KMS-11 (cell line): ENCODE measurements at regions not wholly inside any gene's neighbourhood (a gene's known extent, or its start where the extent isn't known, plus 50 kb on each side); places are given as distances from the start of the nearest gene placed in this dataset.

Experiments used
- H2AFZ ChIP-seq: fragments of 200-600 bp; sonication (generic); 2 replicates; pipeline ENCODE4 v1.6.1; 2016; ENCODE audit warnings: antibody characterized with exemption, mixed run types, low read depth
- H3K27ac ChIP-seq: fragments of 200-600 bp; sonication (generic); 2 replicates; pipeline ENCODE4 v1.6.1; 2016; ENCODE audit warnings: mild to moderate bottlenecking, mixed run types
- H3K27me3 ChIP-seq: fragments of 200-600 bp; sonication (generic); 2 replicates; pipeline ENCODE4 v1.6.1; 2017; ENCODE audit warnings: mild to moderate bottlenecking, low read depth, mixed run types, moderate library complexity; ENCODE audit not compliant: insufficient read depth
- H3K36me3 ChIP-seq: fragments of 200-600 bp; sonication (generic); 2 replicates; pipeline ENCODE4 v1.6.1; 2017; ENCODE audit warnings: mild to moderate bottlenecking, mixed run types; ENCODE audit not compliant: insufficient read depth
- H3K4me1 ChIP-seq: fragments of 200-600 bp; sonication (generic); 2 replicates; pipeline ENCODE4 v1.6.1; 2016; ENCODE audit warnings: mild to moderate bottlenecking, low read depth, mixed run types; ENCODE audit not compliant: poor library complexity, severe bottlenecking
- H3K4me2 ChIP-seq: fragments of 200-600 bp; sonication (generic); 2 replicates; pipeline ENCODE4 v1.7.0; 2016; ENCODE audit warnings: mild to moderate bottlenecking, mixed run types
- H3K4me3 ChIP-seq: fragments of 200-600 bp; sonication (generic); IDR thresholded peaks from 2 replicates; pipeline ENCODE4 v1.6.1; 2017; ENCODE audit warnings: low read depth, low read length, mixed read lengths; ENCODE audit not compliant: insufficient read depth
- H3K79me2 ChIP-seq: fragments of 200-600 bp; sonication (generic); 2 replicates; pipeline ENCODE4 v1.6.1; 2016; ENCODE audit warnings: low read depth, mixed run types; ENCODE audit not compliant: insufficient read depth
- H3K9ac ChIP-seq: fragments of 200-600 bp; sonication (generic); 2 replicates; pipeline ENCODE4 v1.6.1; 2016; ENCODE audit warnings: mild to moderate bottlenecking, mixed run types
- H4K20me1 ChIP-seq: fragments of 200-600 bp; sonication (generic); 2 replicates; pipeline ENCODE4 v1.6.1; 2016; ENCODE audit warnings: mild to moderate bottlenecking, mixed run types; ENCODE audit not compliant: insufficient read depth
- TF ChIP-seq, protein P1 (sequence below): fragments of 200-600 bp; sonication (generic); conservative IDR thresholded peaks from 2 replicates; pipeline ENCODE4 v1.6.1; 2017; ENCODE audit warnings: low read depth, mild to moderate bottlenecking, antibody characterized with exemption, low read length, moderate library complexity, mixed read lengths

GRCh38 chr18:71405169-71405809 is 1116.4 kb downstream of the SOCS6 start:
- no peaks in the 10 kb centered on the region for H3K79me2 ChIP-seq
- H3K27me3 ChIP-seq: no peaks in the 10 kb centered on the region
- TF ChIP-seq, protein P1, sequence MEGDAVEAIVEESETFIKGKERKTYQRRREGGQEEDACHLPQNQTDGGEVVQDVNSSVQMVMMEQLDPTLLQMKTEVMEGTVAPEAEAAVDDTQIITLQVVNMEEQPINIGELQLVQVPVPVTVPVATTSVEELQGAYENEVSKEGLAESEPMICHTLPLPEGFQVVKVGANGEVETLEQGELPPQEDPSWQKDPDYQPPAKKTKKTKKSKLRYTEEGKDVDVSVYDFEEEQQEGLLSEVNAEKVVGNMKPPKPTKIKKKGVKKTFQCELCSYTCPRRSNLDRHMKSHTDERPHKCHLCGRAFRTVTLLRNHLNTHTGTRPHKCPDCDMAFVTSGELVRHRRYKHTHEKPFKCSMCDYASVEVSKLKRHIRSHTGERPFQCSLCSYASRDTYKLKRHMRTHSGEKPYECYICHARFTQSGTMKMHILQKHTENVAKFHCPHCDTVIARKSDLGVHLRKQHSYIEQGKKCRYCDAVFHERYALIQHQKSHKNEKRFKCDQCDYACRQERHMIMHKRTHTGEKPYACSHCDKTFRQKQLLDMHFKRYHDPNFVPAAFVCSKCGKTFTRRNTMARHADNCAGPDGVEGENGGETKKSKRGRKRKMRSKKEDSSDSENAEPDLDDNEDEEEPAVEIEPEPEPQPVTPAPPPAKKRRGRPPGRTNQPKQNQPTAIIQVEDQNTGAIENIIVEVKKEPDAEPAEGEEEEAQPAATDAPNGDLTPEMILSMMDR: no peak
- no peak overlapping the region for H3K4me2 ChIP-seq
- no peak overlapping the region for H3K27ac ChIP-seq
- H2AFZ ChIP-seq: no peak overlapping the region
- H4K20me1 ChIP-seq: no peaks in the 10 kb centered on the region
- no peaks in the 10 kb centered on the region for H3K4me1 ChIP-seq
- H3K9ac ChIP-seq: no peak overlapping the region
- no peaks in the 10 kb centered on the region for H3K36me3 ChIP-seq
- H3K4me3 ChIP-seq: no peak overlapping the region

GRCh38 chr18:71403501-71403900 is 1114.7 kb downstream of the SOCS6 start:
- H3K4me1 ChIP-seq: no peaks in the 10 kb centered on the region

GRCh38 chr18:71398531-71398930 is 1109.7 kb downstream of the SOCS6 start:
- no peak overlapping the region for H3K4me2 ChIP-seq
- no peaks in the 10 kb centered on the region for H3K79me2 ChIP-seq
- TF ChIP-seq, protein P1: peak; percentile 33; the same call in 1 of the 2 replicates
- no peak overlapping the region for H3K4me3 ChIP-seq
- H3K36me3 ChIP-seq: no peaks in the 10 kb centered on the region
- no peaks in the 10 kb centered on the region for H3K4me1 ChIP-seq
- H4K20me1 ChIP-seq: no peaks in the 10 kb centered on the region
- H3K9ac ChIP-seq: no peak overlapping the region
- no peaks in the 10 kb centered on the region for H3K27me3 ChIP-seq
- H3K27ac ChIP-seq: no peak overlapping the region
- H2AFZ ChIP-seq: no peak overlapping the region

More at GRCh38 chr18:71403501-71403900, 1114.7 kb downstream of the SOCS6 start:
- Histone ChIP-seq H3K27me3 (no peaks in the 10 kb centered on the region), H3K79me2 (no peaks in the 10 kb centered on the region), H3K36me3 (no peaks in the 10 kb centered on the region), H3K4me3 (no peak overlapping the region), H3K27ac (no peak overlapping the region), H3K9ac (no peak overlapping the region), H3K4me2 (no peak overlapping the region), H4K20me1 (no peaks in the 10 kb centered on the region), H2AFZ (no peak overlapping the region)
- TF ChIP-seq, protein P1: no peak

DNA sequence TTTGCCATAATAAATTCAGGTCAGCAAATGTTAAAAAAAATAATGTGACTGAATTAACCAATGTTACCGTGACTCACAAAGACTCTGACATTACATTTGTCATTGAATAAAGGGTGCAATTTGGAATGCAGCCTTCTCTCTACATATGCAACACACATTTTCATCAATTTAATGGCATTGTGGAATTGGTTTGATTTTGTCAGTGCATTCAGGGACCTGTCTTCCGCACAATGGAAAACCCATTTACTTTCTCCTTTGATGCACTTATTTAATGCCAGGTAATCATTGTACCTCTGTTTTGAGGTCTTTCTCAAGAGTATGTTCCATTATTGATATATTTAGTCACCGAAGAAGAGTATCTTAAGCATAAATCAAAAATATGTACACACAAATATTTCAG is 1099.3 kb downstream of the SOCS6 start:
- Histone ChIP-seq H3K36me3 (no peaks in the 10 kb centered on the region), H2AFZ (no peak overlapping the region), H3K4me2 (no peak overlapping the region), H3K4me3 (no peak overlapping the region), H4K20me1 (no peaks in the 10 kb centered on the region), H3K27ac (no peak overlapping the region), H3K4me1 (no peaks in the 10 kb centered on the region), H3K27me3 (no peaks in the 10 kb centered on the region), H3K9ac (no peak overlapping the region), H3K79me2 (no peaks in the 10 kb centered on the region)
- TF ChIP-seq, protein P1: no peak
